GM19099 (cell line): ENCODE measurements at regions not wholly inside any gene's neighbourhood (a gene's known extent, or its start where the extent isn't known, plus 50 kb on each side); places are given as distances from the start of the nearest gene placed in this dataset.

Source experiments
- POLR2A ChIP-seq: IDR thresholded peaks from 3 replicates; pipeline ENCODE4 v1.6.1; 2011; ENCODE audit warnings: low read depth; ENCODE audit not compliant: insufficient read length; ENCODE audit errors: extremely low read depth

GRCh38 chr2:13137679-13138078, 420.9 kb downstream of the TRIB2 start:
- no peak for TF ChIP-seq POLR2A

- no peak for TF ChIP-seq POLR2A
These were observed 424.6 kb downstream of the TRIB2 start for GRCh38 chr2:13141315-13141714.

GRCh38 chr2:13143451-13143850, 426.7 kb downstream of the TRIB2 start:
- TF ChIP-seq POLR2A = no peak

- no peak for TF ChIP-seq POLR2A
These were observed 440.2 kb downstream of the TRIB2 start for GRCh38 chr2:13156916-13157315.

GRCh38 chr2:13158466-13158865, 441.7 kb downstream of the TRIB2 start:
- no peak for TF ChIP-seq POLR2A

- TF ChIP-seq POLR2A = no peak
These were observed 464.0 kb downstream of the TRIB2 start for GRCh38 chr2:13180729-13181128.

GRCh38 chr2:13193075-13193474, 476.3 kb downstream of the TRIB2 start:
- TF ChIP-seq POLR2A = no peak

GRCh38 chr2:13193900-13194299, 477.2 kb downstream of the TRIB2 start:
- TF ChIP-seq POLR2A = no peak

GRCh38 chr2:13195270-13195669, 478.5 kb downstream of the TRIB2 start:
- TF ChIP-seq POLR2A = no peak

GRCh38 chr2:13197248-13197647, 480.5 kb downstream of the TRIB2 start:
- no peak for TF ChIP-seq POLR2A

GRCh38 chr2:13201924-13202323, 485.2 kb downstream of the TRIB2 start:
- TF ChIP-seq POLR2A = no peak

- TF ChIP-seq POLR2A = no peak
These were observed 495.4 kb downstream of the TRIB2 start for GRCh38 chr2:13212115-13212514.

- no peak for TF ChIP-seq POLR2A
These were observed 501.5 kb downstream of the TRIB2 start for GRCh38 chr2:13218205-13218604.

GRCh38 chr2:13227578-13227977, 510.8 kb downstream of the TRIB2 start:
- no peak for TF ChIP-seq POLR2A

- TF ChIP-seq POLR2A = no peak
These were observed 513.5 kb downstream of the TRIB2 start for GRCh38 chr2:13230221-13230620.

GRCh38 chr2:13240061-13240460, 523.3 kb downstream of the TRIB2 start:
- TF ChIP-seq POLR2A = no peak

GRCh38 chr2:13240789-13241487, 524.2 kb downstream of the TRIB2 start:
- no peak for TF ChIP-seq POLR2A

- no peak for TF ChIP-seq POLR2A
These were observed 535.9 kb downstream of the TRIB2 start for GRCh38 chr2:13252615-13253014.

- no peak for TF ChIP-seq POLR2A
These were observed 538.7 kb downstream of the TRIB2 start for GRCh38 chr2:13255485-13255884.
